Transverse colon (tissue), 4 donors: ENCODE measurements at regions not wholly inside any gene's neighbourhood (a gene's known extent, or its start where the extent isn't known, plus 50 kb on each side); places are given as distances from the start of the nearest gene placed in this dataset.

Experiments used
- EP300 ChIP-seq: sonication (generic); formaldehyde crosslinking; IDR thresholded peaks from one replicate; pipeline ENCODE4 v1.6.1; 2017; ENCODE audit warnings: antibody characterized with exemption, low read depth
- POLR2A ChIP-seq: fragments of 450-650 bp; IDR thresholded peaks from one replicate; pipeline ENCODE4 v1.6.1; 2016; ENCODE audit warnings: antibody characterized with exemption, mild to moderate bottlenecking, moderate library complexity
- POLR2AphosphoS5 ChIP-seq, 3 donors: sonication (generic); formaldehyde crosslinking; IDR thresholded peaks; one replicate each; pipeline ENCODE4 v1.6.1; 2016; ENCODE audit warnings: antibody characterized with exemption in 3 of 3
- TF ChIP-seq, protein P1 (sequence below), 5 experiments: fragments of 200-600 bp in 3 of 5; fragments of 450-650 bp in 2 of 5; sonication (generic) in 3 of 5; IDR thresholded peaks; 1 replicate in 2 of 5; 2 replicates in 3 of 5; pipeline ENCODE4 v1.5.1; 2016 to 2017; ENCODE audit warnings: antibody characterized with exemption in 5 of 5, inconsistent platforms in 3 of 5, mild to moderate bottlenecking in 2 of 5, moderate library complexity in 1 of 5

DNA sequence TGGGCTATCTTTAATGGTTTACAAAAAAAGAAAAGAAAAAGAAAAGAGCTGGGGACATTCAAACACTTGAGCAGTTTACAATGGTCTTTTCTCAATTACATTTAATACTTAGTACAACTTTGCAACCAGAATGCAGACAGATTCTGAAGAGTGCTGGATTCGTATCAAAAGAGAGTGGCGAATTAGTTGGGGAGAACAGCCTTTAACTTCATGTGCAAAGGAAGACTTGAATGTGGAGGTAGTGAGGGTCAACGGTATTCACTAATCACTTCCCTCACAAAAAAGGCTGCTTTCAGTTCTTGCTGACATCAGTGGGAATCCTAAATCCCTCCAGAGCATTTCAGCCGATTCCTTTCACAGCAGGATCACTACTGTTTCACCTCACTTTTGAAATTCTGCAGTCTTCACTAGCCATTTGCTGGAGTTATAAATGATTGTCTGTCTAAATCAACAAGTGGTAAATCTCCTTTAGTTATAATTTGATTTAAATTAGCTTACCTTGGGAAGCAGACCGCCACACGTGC, 323.0 kb upstream of the SEMA6D start:
- TF ChIP-seq EP300 (no peak), POLR2A (no peak), POLR2AphosphoS5 (IDR thresholded peaks at IDR 0.05) (no peak)
- TF ChIP-seq, protein P1, sequence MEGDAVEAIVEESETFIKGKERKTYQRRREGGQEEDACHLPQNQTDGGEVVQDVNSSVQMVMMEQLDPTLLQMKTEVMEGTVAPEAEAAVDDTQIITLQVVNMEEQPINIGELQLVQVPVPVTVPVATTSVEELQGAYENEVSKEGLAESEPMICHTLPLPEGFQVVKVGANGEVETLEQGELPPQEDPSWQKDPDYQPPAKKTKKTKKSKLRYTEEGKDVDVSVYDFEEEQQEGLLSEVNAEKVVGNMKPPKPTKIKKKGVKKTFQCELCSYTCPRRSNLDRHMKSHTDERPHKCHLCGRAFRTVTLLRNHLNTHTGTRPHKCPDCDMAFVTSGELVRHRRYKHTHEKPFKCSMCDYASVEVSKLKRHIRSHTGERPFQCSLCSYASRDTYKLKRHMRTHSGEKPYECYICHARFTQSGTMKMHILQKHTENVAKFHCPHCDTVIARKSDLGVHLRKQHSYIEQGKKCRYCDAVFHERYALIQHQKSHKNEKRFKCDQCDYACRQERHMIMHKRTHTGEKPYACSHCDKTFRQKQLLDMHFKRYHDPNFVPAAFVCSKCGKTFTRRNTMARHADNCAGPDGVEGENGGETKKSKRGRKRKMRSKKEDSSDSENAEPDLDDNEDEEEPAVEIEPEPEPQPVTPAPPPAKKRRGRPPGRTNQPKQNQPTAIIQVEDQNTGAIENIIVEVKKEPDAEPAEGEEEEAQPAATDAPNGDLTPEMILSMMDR (IDR thresholded peaks at IDR 0.05): no peak
